Forelimb muscle (tissue), 1 donor: ENCODE measurements at regions not wholly inside any gene's neighbourhood (a gene's known extent, or its start where the extent isn't known, plus 50 kb on each side); places are given as distances from the start of the nearest gene placed in this dataset.
"Not testable (repeated sequence)": the region's sequence is repeated elsewhere in the genome, so short reads cannot be mapped to it uniquely, and the experiment has no call there.

Experiments
- DNase-seq: peaks from one replicate; pipeline ENCODE4 v3.0.0-alpha.2; 2013; ENCODE audit warnings: low read depth

GRCh38 chr4:29708473-29708872 is 1011.7 kb upstream of the PCDH7 start:
- DNase-seq: no peak

- DNase-seq: no peak
Observed at GRCh38 chr4:29710519-29710918, 1009.6 kb upstream of the PCDH7 start.

- no peak for DNase-seq
Observed at GRCh38 chr4:29711226-29711625, 1008.9 kb upstream of the PCDH7 start.

GRCh38 chr4:29717287-29718057 is 1002.7 kb upstream of the PCDH7 start:
- DNase-seq: no peak

- DNase-seq: no peak
Observed at GRCh38 chr4:29718136-29718535, 1002.0 kb upstream of the PCDH7 start.

GRCh38 chr4:29722253-29722652 is 997.9 kb upstream of the PCDH7 start:
- no peak for DNase-seq

GRCh38 chr4:29726938-29727337 is 993.2 kb upstream of the PCDH7 start:
- DNase-seq: no peak

- DNase-seq: peak; percentile 55
Observed at GRCh38 chr4:29734343-29735213, 985.6 kb upstream of the PCDH7 start.

GRCh38 chr4:29756966-29757365 is 963.2 kb upstream of the PCDH7 start:
- DNase-seq: no peak

- DNase-seq: no peak
Observed at GRCh38 chr4:29762151-29762550, 958.0 kb upstream of the PCDH7 start.

- DNase-seq: no peak
Observed at GRCh38 chr4:29770627-29771026, 949.5 kb upstream of the PCDH7 start.

- DNase-seq: not testable (repeated sequence)
Observed at GRCh38 chr4:29788123-29788522, 932.0 kb upstream of the PCDH7 start.

- DNase-seq: no peak
Observed at GRCh38 chr4:29805245-29805644, 914.9 kb upstream of the PCDH7 start.

- no peak for DNase-seq
Observed at GRCh38 chr4:29805916-29806480, 914.2 kb upstream of the PCDH7 start.

GRCh38 chr4:29817961-29818360 is 902.2 kb upstream of the PCDH7 start:
- no peak for DNase-seq

- no peak for DNase-seq
Observed at GRCh38 chr4:29829067-29829466, 891.1 kb upstream of the PCDH7 start.

GRCh38 chr4:29852537-29852936 is 867.6 kb upstream of the PCDH7 start:
- no peak for DNase-seq

- DNase-seq: no peak
Observed at GRCh38 chr4:29853833-29854232, 866.3 kb upstream of the PCDH7 start.

- no peak for DNase-seq
Observed at GRCh38 chr4:29861307-29861706, 858.9 kb upstream of the PCDH7 start.

GRCh38 chr4:29867412-29867811 is 852.8 kb upstream of the PCDH7 start:
- DNase-seq: no peak

- no peak for DNase-seq
Observed at GRCh38 chr4:29900336-29900735, 819.8 kb upstream of the PCDH7 start.

- no peak for DNase-seq
Observed at GRCh38 chr4:29908276-29908675, 811.9 kb upstream of the PCDH7 start.

GRCh38 chr4:29927895-29928294 is 792.3 kb upstream of the PCDH7 start:
- DNase-seq: no peak
